ENCODE measurements at regions not wholly inside any gene's neighbourhood (a gene's known extent, or its start where the extent isn't known, plus 50 kb on each side); places are given as distances from the start of the nearest gene placed in this dataset.
"Not testable (repeated sequence)": the region's sequence is repeated elsewhere in the genome, so short reads cannot be mapped to it uniquely, and the experiment has no call there.

DNA sequence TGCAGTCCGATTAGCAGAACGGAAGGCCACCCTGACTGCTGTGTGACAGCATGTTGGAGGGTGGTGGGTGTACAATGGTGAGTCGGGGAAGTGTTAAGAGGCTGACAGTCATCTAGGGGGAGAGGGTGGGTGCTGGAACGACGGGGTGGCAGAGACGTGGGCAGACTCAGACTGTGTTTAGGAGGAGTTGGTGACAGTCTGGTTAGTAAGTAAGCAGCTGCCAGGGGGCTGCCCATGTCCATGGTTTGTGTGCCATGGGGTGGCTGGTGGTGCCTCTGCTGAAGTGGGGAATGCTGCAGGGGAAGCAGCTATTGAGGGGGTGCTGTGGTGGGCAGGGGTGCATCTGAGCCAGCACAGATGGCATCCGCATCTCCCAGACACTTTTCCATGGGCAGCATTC, 51.3 kb upstream of the BOD1 start:
- no peak for DNase-seq

DNA sequence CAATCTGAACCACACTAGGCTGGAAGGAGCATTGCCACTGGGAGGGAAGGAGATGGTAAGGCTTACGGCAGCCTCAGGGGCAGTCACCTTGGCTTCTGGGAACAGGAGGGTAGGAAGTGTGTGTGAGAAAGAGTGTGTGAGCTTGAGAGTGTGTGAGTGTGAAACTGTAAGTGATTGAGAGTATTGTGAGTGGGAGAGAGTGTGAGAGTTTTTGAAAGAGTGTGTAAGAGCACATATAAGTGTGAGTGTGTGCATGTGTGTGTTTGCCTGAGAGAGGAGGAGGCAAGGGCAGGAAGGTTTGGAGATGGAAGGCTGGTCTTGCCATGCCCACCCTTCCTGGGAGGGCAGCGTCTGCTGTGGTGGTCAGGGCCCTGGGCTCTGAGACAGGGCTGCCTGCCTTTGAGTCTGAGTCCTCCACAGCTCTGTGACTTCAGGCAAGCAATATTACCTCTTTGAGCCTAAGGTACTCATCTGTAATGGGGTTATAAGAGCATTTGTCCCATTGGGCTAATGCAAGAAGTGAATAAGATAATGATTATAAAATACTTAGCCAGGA, 51.9 kb upstream of the BOD1 start:
- no peak for DNase-seq

DNA sequence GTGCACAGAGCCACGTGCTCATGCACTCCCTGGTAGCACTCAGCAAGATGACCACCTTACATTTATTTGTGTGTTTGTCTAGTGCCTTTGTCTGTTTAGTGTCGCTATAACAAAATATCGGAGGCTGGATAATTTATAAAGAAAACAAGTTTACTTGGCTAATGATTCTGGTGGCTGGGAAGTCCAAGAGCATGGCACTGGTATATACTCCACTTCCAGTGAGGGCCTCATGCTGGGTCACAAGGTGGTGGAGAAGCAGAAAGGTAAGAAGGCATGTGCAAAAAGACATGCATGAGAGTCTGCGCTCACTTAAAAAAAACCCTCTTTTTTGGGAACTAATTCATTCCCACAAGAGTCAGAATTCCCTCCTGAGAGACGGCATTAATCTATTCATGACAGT, 52.5 kb upstream of the BOD1 start:
- DNase-seq = no peak

DNA sequence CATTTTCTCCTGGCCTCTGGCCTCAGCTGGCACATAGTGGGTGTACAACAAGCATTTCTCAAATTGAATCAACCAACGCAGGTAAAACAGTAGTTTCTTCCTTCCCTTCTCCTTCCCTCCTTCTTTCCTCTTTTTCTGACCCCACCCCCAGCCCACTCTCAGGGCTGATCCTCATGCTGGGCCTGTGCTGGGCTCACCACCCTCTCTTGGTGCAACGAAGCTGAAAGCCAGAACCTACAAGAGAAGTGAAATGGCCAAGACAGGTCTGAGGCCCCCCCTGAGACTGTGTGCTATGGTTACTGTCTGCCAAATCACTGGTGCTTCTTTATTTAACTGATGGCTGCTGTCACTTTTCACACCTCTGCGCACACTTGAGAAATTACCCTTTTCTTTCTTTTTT, 53.0 kb upstream of the BOD1 start:
- no peak for DNase-seq

DNA sequence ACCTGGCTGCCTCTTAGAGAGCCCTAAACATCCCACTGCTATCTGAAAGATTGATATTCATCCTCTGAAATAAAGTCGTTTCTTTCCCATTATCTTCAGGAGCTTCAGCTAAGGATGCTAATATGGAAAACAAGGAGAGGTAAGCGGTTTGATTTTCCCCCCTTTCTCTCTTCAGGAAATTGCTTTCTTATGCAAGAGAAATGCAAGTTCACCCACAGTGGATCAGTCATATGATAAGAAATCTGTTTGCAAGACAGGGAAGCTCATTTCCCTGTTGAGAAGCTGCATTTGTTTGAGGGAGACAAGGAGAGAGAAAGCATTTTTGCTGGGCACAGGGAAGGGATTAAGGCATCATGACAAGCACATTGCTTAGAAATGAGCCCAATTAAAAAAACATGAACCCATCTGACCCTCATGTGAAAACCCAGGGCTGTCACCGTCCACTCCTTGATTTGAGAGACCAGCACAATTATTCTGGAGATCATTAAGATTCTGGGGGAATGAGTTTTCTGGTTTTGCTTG, 53.7 kb upstream of the BOD1 start:
- no peak for DNase-seq

DNA sequence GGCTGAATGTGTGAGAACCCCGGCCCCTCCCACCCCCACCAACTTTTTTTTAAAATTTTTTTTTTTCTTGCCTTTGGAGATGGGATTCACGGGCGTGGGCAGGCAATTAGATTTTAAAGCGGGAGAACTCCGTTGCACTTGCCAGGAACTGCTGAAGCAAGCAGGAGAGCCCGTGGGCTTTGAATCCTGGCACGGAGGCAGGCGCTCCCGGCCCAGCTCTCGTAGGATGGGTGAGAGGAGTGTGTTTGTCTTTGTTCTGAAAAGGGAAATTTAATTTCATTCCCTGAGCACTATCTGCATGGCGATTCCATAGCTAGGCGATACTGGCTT, 54.3 kb upstream of the BOD1 start:
- no peak for DNase-seq

DNA sequence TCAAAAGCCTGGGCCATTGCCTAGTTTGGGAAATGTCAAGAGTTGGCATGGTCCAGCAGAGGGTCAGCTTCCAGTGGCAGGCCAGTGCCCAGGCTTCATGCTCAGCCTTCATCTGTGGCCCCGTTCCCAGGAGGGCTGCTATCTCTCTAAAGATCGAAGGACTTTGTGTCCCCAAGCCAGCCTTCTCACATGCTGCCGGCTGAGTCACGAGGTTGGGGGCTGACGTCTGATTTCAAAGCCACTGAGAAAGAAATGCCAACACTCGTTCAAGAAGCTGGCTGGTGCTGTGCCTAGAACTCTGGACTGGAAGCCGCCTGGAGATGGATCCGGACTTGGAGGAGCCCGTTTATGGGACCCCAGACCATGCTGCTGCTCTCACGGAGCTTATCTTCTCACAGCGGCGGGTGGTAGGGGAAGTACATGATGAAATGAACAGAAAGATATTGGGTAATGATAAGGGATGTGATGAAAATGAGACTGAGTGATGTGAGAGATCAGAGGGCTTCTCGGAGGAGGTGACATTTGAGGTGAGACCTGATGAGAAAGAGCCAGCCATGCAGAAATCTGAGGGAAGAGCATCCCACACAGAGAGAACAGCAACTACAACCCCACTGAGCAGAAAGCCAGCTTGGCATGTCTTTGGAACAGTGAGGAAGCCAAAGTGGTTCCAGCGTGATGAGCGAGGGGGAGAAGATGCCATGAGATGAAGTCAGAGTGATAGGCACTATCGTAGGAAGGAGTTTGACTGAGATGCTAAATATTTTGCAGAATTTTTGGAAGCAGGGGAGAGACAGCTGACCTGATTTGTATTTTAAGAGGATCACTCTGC, 54.9 kb upstream of the BOD1 start:
- no peak for DNase-seq

DNA sequence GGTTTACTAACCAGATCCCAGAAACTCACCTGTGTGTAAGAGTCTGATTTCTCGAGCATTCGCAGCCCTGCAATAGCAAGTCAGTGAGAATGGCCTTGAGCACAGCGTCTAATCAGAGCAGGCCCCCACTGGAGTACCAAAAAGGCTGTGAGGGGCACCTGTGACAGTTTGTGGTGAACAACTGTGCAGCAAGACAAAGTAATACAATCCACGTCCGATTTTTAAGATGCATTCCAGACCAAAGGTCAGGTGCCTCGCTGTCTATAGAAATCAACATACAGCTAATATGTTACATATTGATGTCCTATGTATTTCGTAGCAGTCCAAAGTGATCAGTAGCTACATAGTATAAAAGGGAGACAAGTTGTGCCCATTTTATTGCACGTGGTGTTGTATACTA, 55.7 kb upstream of the BOD1 start:
- no peak for DNase-seq

DNA sequence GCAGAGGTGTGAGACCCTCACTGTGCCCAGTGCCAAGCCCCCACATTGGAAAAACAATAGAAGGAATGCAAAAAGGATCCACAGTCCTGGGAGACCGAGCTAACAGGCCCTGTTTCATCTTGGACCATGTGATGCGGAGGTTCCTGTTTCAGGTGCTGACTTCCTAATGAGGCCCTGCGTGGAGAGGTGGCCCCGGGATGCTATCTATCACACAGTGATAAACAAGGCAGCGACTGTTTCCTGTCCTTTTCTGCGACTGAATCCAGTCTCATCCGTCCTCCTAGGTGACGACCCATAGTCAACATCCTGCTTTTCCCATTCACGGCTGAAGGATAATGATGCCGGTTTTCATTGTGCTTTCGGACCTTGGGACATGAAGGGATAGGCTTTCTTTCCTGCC, 56.4 kb upstream of the BOD1 start:
- DNase-seq = no peak

DNA sequence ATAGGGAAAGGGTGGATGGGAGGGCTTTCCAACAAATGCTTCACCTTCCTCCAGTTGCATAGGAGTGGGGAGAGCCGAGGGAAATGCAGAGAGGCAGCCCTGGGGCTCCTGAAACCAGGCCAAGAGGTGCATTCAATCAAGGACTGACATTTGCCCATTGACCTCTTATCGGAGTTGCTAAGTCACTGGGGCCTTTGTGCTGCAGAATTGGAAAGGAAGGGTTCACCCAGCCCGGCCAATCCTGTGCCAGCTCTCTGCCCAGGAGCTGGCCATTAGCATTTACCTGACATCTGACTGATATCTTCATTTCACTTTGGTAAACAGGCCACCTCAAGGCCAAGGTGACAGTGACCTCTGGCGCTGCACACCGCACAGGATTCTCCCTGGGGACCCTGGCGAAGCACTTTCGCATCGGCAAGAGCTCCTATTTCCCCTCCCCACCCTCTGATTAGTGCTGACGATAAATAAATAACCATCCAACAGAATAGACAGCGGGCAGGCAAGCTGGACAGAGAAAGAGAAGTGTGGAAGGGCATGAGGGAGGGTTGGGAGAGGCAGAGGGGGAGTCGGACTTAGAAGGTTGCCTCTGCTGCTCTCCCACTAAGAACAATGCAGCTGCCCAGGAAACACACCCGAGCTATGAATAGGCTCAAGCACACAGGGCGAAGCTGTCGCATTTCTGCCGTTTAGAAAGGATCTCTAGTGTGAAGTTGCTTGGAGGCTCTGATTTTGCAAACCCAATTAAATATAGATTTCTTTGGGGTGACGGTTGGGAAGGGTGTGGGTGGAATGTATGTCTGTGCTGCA, 57.0 kb upstream of the BOD1 start:
- DNase-seq = no peak

DNA sequence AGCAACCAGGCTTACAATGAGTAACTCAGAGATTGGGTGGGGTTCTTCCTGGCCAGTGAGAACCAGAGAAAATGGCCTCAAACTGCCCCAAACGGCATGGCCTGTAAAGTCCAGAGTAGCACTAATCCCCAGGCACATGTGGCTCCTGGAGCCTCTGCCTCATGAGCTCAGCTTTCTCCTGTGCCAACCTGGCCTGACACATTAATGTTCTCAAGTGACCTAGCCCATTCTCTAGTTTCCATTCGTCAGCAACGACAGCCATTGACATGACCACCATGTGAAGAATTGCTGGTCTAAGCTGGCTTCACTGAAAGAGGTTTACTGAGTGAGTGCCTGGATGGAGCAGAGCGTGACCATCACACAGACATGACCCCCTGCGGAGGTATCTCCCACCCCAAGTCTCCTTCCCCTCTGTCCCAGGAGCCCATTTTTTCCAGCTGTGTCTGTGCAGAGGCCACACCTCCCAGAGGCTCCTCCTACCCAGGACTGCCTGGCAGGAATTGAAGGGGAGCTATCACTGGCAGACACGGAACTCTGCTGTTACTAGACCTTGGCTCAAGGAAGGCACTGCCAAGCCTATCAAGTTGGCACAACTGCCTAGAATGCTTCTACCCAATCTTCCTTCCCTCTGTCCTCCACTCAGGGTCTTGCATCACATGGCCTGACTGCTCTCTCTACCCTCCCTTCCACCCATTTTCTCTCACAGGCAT, 59.0 kb upstream of the BOD1 start:
- DNase-seq = no peak

DNA sequence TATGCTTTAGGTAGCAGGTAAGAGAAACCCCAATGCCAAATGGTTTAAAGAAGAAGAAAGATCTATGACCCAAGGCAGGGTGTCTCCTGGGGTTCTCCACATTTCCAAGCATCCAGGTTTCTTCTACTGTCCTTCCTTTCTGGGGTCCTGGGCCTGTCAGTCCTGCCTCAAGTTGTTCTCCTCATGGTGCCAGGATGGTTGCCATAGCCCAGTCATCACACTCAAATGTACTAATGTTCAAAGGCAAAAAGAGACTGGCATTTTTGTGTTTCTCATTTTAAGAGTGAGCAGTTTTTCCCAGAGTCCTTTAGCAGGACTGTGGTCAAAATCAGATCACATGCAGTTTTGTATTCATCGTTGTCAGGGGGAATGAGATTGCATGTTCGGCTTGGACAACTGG, 59.9 kb upstream of the BOD1 start:
- no peak for DNase-seq

DNA sequence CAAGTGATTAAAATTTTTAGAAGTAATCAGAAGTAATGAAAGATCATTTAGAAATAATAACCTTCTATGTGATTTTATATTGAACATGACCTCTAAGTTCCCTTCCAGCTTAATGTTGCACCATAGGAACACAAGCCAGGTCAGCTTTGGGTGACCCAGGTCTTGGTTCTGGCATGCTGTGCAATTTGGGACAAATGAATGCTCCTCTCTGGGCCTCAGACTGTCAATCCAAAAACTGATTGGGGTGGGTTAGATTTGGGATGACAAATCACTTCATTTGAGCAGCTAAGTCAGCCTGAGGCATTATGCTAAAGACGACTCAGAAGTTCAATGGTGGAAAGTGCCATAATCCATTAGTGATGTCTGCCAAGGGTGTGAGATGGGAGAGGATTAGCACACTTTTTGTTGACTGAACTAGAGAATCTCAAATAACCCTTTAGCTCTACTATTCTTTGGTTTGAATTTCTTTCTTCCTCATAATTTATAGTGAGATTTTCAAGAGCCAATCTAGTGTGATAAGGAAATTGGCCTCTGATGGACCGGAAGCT, 60.7 kb upstream of the BOD1 start:
- no peak for DNase-seq

DNA sequence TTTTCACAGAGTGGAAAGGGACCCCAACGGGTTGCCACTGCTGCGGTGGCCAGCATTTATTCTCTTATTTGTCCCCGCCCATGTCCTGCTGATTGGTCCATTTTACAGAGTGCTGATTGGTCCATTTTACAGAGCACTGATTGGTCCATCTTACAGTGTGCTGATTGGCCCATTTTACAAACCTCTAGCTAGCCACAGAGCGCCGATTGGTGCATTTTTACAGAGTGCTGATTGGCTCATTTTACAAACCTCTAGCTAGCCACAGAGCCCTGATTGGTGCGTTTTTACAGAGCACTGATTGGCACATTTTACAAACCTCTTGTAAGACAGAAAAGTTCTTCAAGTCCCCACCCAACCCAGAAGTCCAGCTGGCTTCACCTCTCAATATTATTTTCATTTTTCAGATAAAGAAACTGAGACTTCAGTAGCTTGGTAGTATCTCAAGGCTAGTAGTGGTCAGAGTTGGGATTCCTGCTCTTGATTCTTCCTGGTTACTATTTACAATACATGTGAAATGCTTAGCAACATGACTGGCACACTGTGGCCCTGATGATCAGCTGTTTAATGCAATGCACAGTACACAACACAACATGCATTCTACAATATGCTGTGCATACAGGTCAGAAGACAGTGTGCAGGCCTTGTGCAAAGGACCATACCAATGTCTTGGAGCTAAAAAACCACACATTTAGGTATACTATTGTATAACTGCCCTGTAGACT, 63.6 kb upstream of the BOD1 start:
- DNase-seq = no peak

DNA sequence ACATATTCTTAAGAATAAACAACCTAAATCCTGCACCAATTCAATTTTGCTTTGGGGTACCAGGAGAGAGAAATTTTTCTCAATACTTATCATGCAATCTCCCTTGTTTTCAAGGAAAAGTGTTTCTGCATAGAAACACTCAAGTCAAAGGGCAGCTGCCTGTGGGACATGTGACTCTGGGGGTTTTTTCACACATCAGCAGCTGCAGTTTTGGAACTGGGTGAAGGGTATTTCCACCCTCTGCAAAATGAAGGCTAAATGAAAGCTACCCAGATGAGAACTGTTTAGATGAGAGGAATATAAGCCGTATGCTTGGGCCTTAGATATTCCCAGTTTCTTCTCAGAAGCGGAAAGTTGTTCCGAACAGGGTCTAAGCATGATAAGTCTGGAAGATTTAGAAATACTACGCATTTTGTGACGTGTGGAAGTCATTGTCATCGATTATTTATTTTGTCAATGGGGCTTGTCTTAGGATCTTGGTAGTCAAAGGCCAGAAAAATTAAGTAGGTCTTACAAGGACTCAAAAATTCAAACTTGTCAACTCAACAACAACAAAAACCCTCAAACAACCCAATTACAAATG, 64.3 kb upstream of the BOD1 start:
- no peak for DNase-seq

DNA sequence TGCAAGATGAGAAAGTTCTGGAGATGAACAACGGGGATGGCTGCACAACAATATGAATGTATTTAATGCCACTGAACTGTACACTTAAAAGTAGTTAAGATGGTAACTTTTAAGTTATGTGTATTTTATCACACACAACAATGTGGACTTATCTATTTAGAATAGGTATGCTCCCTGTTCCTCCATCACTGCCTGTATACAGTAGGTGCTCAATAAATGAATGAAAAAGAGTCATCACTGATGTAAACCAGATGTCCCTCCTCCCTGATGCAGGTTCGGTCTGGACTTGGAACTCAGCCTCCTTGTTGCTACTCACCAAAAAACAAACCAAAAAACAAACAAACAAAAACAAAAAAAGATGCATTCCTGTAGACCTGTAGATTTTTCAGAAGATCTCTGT, 65.9 kb upstream of the BOD1 start:
- DNase-seq = no peak

DNA sequence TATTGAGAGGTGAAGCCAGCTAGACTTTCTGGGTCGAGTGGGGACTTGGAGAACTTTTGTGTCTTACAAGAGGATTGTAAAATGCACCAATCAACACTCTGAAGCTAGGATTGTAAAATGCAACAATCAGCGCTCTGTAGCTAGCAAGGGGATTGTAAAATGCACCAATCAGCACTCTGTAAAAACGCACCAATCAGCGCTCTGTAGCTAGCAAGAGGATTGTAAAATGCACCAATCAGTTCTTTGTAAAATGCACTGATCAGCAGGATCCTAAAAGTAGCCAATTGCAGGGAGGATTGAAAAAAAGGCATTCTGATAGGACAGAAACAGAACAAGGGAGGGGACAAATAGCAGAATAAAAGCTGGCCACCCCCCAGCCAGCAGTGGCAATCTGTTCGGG, 68.1 kb upstream of the BOD1 start:
- not testable (repeated sequence) for DNase-seq

DNA sequence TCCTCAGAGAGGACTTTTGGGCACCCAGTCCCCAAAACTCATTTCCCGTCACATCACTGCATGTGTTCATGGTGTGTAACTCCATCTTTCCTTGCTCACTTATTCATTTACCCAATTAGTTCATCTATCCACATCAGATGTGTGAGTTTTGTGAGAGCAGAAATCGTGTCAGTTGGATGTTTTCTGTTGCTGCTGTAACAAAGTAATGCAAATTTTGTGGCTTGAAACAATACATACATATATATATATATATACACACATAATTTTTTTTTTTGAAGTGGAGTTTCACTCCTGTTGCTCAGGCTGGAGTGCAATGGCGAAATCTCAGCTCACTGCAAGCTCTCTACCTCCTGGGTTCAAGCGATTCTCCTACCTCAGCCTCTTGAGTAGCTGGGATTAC, 70.5 kb upstream of the BOD1 start:
- DNase-seq = no peak

DNA sequence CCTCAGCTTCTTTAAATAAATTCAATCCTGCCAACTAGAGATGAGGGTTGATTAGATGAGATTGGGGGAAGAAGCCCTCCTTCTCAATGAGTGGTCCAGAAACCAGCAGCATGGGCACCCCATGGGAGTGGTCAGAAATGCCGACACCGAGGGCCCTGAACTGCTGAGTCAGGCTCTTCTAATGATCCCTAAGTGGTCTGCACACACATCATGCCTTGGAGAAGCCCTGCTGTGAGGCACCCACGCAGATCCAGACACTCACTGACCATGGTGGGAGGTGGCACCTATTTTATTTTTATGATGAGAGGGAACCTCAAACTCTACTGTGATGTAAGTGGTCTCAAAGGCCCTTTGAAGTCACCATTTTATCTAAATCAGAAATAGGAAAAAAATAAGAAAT, 72.3 kb upstream of the BOD1 start:
- DNase-seq = no peak

DNA sequence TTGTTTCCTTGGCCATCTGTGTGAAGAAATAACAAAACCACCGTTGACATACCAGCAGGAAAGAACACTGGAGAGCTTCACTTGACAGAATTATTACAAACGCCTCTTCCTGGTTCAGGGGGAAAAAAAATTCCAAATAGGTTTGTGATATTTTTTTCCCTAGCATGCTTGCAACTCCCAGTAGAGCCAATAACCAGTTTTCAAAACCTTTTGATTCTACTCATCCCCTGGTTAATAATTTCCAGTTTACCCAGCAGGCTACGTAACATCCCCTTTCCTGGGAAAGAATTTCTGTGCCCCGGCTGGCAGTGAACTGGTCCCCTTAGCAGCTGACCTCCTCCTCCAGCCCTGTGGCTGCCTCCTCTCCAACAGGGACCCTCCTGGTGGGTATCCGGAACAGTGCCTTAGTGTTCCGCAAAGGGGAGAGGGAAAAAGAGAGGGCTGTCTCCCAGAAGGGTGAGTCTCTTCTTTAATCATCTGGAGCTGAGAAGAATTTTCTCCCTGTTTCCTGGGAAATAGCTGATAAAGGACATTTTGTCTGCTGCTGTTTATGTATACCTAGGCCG, 72.8 kb upstream of the BOD1 start:
- no peak for DNase-seq

DNA sequence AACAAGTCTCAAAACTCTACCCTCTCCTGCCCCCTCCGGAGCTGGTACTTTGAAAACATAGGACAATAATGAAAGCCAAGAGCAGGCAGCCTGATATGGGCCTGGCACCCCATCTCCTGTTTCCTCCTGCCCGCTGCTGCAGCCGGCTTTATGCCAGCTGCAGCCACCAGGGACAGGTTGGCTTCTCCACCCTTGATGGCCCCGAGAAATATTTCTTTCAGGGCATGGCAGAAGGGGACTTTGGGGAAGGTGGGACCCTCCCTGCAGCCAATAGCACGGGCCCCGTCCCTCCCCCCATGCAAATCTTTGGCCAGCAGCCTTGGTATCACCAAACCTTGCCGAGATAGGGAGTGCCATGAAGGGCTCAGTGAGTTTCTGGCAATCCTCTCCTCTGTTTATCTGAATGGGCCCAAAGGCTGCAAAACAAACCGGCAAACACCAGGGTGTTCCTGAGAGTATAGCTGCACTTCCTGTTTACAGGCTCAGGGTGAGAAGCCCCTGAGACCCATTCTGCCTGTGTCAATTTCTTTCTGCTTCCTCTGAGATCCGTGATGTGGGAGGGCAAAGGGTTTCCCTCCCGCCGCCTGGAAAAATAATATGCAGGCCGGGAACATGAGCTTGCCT, 73.4 kb upstream of the BOD1 start:
- DNase-seq = no peak

Measured in NCI-H510A (cell line).